ENCODE measurements at regions not wholly inside any gene's neighbourhood (a gene's known extent, or its start where the extent isn't known, plus 50 kb on each side); places are given as distances from the start of the nearest gene placed in this dataset.

GRCh38 chr16:52650318-52650717 lies 103.4 kb upstream of the TOX3 start:
- no peak overlapping the region for H3K4me3 ChIP-seq (ENCODE audit: low read depth, low read length)
- DNase-seq (ENCODE audit: low read depth) = no peak

GRCh38 chr16:52649870-52650269 lies 102.9 kb upstream of the TOX3 start:
- DNase-seq (ENCODE audit: low read depth) = no peak
- no peak overlapping the region for H3K4me3 ChIP-seq (ENCODE audit: low read depth, low read length)
- TF ChIP-seq CTCF (conservative IDR thresholded peaks at IDR 0.05; ENCODE audit: low read depth, low read length) = no peak

More at GRCh38 chr16:52650318-52650717, 103.4 kb upstream of the TOX3 start:
- no peak for TF ChIP-seq CTCF (conservative IDR thresholded peaks at IDR 0.05; ENCODE audit: low read depth, low read length)

GRCh38 chr16:52647588-52647987 lies 100.6 kb upstream of the TOX3 start:
- no peak for DNase-seq (ENCODE audit: low read depth)
- H3K4me3 ChIP-seq (ENCODE audit: low read depth, low read length) = no peak overlapping the region
- TF ChIP-seq CTCF (conservative IDR thresholded peaks at IDR 0.05; ENCODE audit: low read depth, low read length) = no peak

GRCh38 chr16:52643006-52643405 lies 96.1 kb upstream of the TOX3 start:
- TF ChIP-seq CTCF (conservative IDR thresholded peaks at IDR 0.05; ENCODE audit: low read depth, low read length) = no peak
- DNase-seq (ENCODE audit: low read depth) = no peak
- no peak overlapping the region for H3K4me3 ChIP-seq (ENCODE audit: low read depth, low read length)

GRCh38 chr16:52634528-52634927 lies 87.6 kb upstream of the TOX3 start:
- TF ChIP-seq CTCF (conservative IDR thresholded peaks at IDR 0.05; ENCODE audit: low read depth, low read length) = no peak
- DNase-seq (ENCODE audit: low read depth) = no peak
- H3K4me3 ChIP-seq (ENCODE audit: low read depth, low read length) = no peak overlapping the region

- no peak for DNase-seq (ENCODE audit: low read depth)
- TF ChIP-seq CTCF (conservative IDR thresholded peaks at IDR 0.05; ENCODE audit: low read depth, low read length) = no peak
- H3K4me3 ChIP-seq (ENCODE audit: low read depth, low read length) = no peak overlapping the region
These were observed 87.2 kb upstream of the TOX3 start for GRCh38 chr16:52634104-52634503.

GRCh38 chr16:52633230-52633629 lies 86.3 kb upstream of the TOX3 start:
- TF ChIP-seq CTCF (conservative IDR thresholded peaks at IDR 0.05; ENCODE audit: low read depth, low read length) = no peak
- H3K4me3 ChIP-seq (ENCODE audit: low read depth, low read length) = no peak overlapping the region
- DNase-seq (ENCODE audit: low read depth) = no peak
